ENCODE measurements at regions not wholly inside any gene's neighbourhood (a gene's known extent, or its start where the extent isn't known, plus 50 kb on each side); places are given as distances from the start of the nearest gene placed in this dataset.

DNA sequence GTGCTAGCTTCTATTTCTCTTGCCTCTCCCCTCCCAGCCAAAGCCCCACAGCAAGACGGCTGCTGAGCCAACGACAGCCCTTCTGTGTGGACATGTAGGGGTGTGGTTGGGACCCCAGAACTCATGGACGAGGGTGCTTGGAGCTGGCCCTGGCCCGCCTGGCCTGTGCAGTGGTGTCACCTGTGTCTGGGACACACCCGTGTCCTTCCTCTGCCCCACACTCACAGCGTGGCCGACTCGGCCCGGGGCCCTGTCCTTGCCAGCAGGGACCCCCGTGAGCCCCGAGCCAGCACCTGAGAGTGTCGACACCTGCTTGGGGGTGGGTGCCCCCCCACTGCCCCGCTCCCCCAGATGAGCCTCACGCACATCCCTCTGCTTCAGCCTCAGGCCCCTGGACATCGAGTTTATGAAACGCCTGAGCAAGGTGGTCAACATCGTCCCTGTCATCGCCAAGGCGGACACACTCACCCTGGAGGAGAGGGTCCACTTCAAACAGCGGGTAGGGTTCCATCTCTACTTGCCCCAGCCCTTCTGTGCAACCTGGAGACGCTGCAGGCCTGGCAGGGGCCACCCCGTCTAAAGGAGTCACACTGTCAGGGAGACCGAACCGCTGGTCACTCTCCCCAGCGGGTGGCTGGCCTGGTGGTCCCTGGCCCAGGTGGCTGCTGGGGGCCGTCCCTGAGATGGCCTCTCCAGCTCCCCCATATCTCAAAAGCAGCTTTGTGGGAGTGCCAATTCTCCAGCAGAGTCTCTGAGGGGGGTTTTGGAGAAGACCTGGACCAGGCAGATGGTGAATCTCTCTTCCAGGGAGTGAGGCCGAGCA is 349.8 kb downstream of the SEC14L1 start:
- Histone ChIP-seq H3K4me2 (ENCODE audit: low read depth, low read length) (no peak overlapping the region), H4K20me1 (ENCODE audit: insufficient read depth, low read length) (peaks cover 30% of the 10 kb centered on the region), H3K27ac (ENCODE audit: extremely low read length, insufficient read depth, low read length) (no peak overlapping the region), H3K4me1 (ENCODE audit: insufficient read depth, low read length) (no peaks in the 10 kb centered on the region), H2AFZ (ENCODE audit: low read length) (no peak overlapping the region), H3K36me3 (replicated peaks in 1 of 2; ENCODE audit: control insufficient read depth in 1 of 2, insufficient read depth in 2 of 2, low read length in 2 of 2) (peaks cover 73 to 96% of the 10 kb centered on the region in 2 experiments), H3K9ac (ENCODE audit: insufficient read depth, low read depth, low read length) (no peak overlapping the region), H3K9me3 (ENCODE audit: low read length) (no peaks in the 10 kb centered on the region), H3K27me3 (ENCODE audit: control insufficient read depth in 1 of 2, insufficient read depth in 2 of 2, low read length in 2 of 2) (no peaks in the 10 kb centered on the region), H3K79me2 (ENCODE audit: insufficient read depth, low read length) (no peaks in the 10 kb centered on the region), H3K4me3 (replicated peaks in 1 of 3; ENCODE audit: insufficient read depth in 1 of 3, low read depth in 2 of 3, low read length in 3 of 3) (no peak overlapping the region)
- TF ChIP-seq, protein P1, sequence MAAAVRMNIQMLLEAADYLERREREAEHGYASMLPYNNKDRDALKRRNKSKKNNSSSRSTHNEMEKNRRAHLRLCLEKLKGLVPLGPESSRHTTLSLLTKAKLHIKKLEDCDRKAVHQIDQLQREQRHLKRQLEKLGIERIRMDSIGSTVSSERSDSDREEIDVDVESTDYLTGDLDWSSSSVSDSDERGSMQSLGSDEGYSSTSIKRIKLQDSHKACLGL (CRISPR knock-in tag; IDR thresholded peaks at IDR 0.05), result 0 out of 2 replicates have a peak, but pooled peaks have one; percentile 41
- no peak for TF ChIP-seq JUNB (CRISPR knock-in tag; IDR thresholded peaks at IDR 0.05; ENCODE audit: borderline replicate concordance)
- peak; percentile 89 for TF ChIP-seq AGO2 (optimal IDR thresholded peaks at IDR 0.05; ENCODE audit: low read depth, low read length)
- TF ChIP-seq ZNF543 (CRISPR knock-in tag; IDR thresholded peaks at IDR 0.05), result no peak
- TF ChIP-seq ZNF776 (CRISPR knock-in tag; IDR thresholded peaks at IDR 0.05), result 0 out of 2 replicates have a peak, but pooled peaks have one; percentile 23
- TF ChIP-seq PAF1 (CRISPR knock-in tag; IDR thresholded peaks at IDR 0.05), result peak; percentile 60; the same call in 1 of the 2 replicates
- TF ChIP-seq, protein P2, sequence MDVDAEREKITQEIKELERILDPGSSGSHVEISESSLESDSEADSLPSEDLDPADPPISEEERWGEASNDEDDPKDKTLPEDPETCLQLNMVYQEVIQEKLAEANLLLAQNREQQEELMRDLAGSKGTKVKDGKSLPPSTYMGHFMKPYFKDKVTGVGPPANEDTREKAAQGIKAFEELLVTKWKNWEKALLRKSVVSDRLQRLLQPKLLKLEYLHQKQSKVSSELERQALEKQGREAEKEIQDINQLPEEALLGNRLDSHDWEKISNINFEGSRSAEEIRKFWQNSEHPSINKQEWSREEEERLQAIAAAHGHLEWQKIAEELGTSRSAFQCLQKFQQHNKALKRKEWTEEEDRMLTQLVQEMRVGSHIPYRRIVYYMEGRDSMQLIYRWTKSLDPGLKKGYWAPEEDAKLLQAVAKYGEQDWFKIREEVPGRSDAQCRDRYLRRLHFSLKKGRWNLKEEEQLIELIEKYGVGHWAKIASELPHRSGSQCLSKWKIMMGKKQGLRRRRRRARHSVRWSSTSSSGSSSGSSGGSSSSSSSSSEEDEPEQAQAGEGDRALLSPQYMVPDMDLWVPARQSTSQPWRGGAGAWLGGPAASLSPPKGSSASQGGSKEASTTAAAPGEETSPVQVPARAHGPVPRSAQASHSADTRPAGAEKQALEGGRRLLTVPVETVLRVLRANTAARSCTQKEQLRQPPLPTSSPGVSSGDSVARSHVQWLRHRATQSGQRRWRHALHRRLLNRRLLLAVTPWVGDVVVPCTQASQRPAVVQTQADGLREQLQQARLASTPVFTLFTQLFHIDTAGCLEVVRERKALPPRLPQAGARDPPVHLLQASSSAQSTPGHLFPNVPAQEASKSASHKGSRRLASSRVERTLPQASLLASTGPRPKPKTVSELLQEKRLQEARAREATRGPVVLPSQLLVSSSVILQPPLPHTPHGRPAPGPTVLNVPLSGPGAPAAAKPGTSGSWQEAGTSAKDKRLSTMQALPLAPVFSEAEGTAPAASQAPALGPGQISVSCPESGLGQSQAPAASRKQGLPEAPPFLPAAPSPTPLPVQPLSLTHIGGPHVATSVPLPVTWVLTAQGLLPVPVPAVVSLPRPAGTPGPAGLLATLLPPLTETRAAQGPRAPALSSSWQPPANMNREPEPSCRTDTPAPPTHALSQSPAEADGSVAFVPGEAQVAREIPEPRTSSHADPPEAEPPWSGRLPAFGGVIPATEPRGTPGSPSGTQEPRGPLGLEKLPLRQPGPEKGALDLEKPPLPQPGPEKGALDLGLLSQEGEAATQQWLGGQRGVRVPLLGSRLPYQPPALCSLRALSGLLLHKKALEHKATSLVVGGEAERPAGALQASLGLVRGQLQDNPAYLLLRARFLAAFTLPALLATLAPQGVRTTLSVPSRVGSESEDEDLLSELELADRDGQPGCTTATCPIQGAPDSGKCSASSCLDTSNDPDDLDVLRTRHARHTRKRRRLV (CRISPR knock-in tag; IDR thresholded peaks at IDR 0.05), result 0 out of 2 replicates have a peak, but pooled peaks have one; percentile 36
- peak; percentile 93 for TF ChIP-seq RBM22 (optimal IDR thresholded peaks at IDR 0.05; ENCODE audit: low read length)
- TF ChIP-seq FOSL1 (CRISPR knock-in tag; IDR thresholded peaks at IDR 0.05; ENCODE audit: borderline replicate concordance), result no peak
- TF ChIP-seq, protein P3, sequence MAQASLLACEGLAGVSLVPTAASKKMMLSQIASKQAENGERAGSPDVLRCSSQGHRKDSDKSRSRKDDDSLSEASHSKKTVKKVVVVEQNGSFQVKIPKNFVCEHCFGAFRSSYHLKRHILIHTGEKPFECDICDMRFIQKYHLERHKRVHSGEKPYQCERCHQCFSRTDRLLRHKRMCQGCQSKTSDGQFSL (CRISPR knock-in tag; IDR thresholded peaks at IDR 0.05), result peak; percentile 62; the same call in 1 of the 2 replicates
- FAIRE-seq (no peak), DNase-seq (ENCODE audit: low spot score) (no peak), ATAC-seq (no peak)
- no TSS peak for BruUV-seq (replicated peaks)
- intact Hi-C loops (cut with micrococcal nuclease; ENCODE audit: unreplicated experiment) (no loop called here), in situ Hi-C loops (cut with HindIII; ENCODE audit: extremely low pct_ligation_motif_present, low pct_unique_long_range_greater_than_20kb) (no loop called here)
- WGBS (ENCODE audit: low lambda C conversion rate), result 95% methylated on average over 23 of the region's 27 CpGs
- CTCF ChIA-PET (ENCODE audit: low intra/inter-chr PET ratio, low total read pairs), result no interaction called here
- POLR2A ChIA-PET, result interaction anchor here (1.5 kb wide), 1 partner anchor 39 kb away, joined by 4 read pairs; no protein-coding TSS in a partner anchor

All from HepG2 (cell line).